ENCODE measurements at regions not wholly inside any gene's neighbourhood (a gene's known extent, or its start where the extent isn't known, plus 50 kb on each side); places are given as distances from the start of the nearest gene placed in this dataset.

GRCh38 chr6:40762981-40763380 lies 175.8 kb upstream of the LRFN2 start:
- TF ChIP-seq POLR2AphosphoS5 (IDR thresholded peaks at IDR 0.05; ENCODE audit: borderline replicate concordance, low read depth, low read length) (no peak), EZH2 (IDR thresholded peaks at IDR 0.05) (no peak)

Data from SK-N-MC (cell line).